ENCODE measurements at regions not wholly inside any gene's neighbourhood (a gene's known extent, or its start where the extent isn't known, plus 50 kb on each side); places are given as distances from the start of the nearest gene placed in this dataset.

DNA sequence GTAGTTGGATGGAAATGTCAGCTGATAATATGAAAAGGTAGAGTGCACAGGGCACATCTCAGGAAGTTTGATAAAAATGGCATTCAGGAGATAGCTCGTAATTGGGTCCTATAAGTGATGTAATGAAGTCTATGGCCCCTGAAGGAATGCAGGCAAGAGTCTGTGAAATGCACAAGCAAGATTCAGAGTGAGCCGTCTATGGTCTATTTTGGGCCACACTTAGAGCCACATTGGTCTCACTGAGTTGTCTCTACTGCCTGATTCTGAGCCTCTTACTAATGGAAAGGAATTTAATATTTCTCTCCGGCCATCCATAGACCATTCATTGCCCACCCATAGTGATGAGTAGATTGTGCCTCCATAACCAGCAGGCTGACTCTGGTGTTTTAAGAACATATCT, 111.3 kb upstream of the KCNN2 start:
- TF ChIP-seq, protein P1, sequence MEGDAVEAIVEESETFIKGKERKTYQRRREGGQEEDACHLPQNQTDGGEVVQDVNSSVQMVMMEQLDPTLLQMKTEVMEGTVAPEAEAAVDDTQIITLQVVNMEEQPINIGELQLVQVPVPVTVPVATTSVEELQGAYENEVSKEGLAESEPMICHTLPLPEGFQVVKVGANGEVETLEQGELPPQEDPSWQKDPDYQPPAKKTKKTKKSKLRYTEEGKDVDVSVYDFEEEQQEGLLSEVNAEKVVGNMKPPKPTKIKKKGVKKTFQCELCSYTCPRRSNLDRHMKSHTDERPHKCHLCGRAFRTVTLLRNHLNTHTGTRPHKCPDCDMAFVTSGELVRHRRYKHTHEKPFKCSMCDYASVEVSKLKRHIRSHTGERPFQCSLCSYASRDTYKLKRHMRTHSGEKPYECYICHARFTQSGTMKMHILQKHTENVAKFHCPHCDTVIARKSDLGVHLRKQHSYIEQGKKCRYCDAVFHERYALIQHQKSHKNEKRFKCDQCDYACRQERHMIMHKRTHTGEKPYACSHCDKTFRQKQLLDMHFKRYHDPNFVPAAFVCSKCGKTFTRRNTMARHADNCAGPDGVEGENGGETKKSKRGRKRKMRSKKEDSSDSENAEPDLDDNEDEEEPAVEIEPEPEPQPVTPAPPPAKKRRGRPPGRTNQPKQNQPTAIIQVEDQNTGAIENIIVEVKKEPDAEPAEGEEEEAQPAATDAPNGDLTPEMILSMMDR (IDR thresholded peaks at IDR 0.05), result no peak
- no peak for TF ChIP-seq POLR2A (IDR thresholded peaks at IDR 0.05)
